22Rv1 (cell line): ENCODE measurements at regions not wholly inside any gene's neighbourhood (a gene's known extent, or its start where the extent isn't known, plus 50 kb on each side); places are given as distances from the start of the nearest gene placed in this dataset.

Source experiments
- H3K27ac ChIP-seq: fragments of 450-650 bp; 2 replicates; pipeline ENCODE4 v1.5.1; 2017
- ZFX ChIP-seq: fragments of 450-650 bp; IDR thresholded peaks from 2 replicates; pipeline ENCODE4 v1.6.1; 2017; ENCODE audit warnings: antibody characterized with exemption, borderline replicate concordance
- TF ChIP-seq, protein P1 (sequence below): fragments of 450-650 bp; IDR thresholded peaks from 2 replicates; pipeline ENCODE4 v1.5.1; 2017; ENCODE audit warnings: mild to moderate bottlenecking

GRCh38 chr2:234329202-234329960, 167.5 kb downstream of the ARL4C start:
- TF ChIP-seq, protein P1, sequence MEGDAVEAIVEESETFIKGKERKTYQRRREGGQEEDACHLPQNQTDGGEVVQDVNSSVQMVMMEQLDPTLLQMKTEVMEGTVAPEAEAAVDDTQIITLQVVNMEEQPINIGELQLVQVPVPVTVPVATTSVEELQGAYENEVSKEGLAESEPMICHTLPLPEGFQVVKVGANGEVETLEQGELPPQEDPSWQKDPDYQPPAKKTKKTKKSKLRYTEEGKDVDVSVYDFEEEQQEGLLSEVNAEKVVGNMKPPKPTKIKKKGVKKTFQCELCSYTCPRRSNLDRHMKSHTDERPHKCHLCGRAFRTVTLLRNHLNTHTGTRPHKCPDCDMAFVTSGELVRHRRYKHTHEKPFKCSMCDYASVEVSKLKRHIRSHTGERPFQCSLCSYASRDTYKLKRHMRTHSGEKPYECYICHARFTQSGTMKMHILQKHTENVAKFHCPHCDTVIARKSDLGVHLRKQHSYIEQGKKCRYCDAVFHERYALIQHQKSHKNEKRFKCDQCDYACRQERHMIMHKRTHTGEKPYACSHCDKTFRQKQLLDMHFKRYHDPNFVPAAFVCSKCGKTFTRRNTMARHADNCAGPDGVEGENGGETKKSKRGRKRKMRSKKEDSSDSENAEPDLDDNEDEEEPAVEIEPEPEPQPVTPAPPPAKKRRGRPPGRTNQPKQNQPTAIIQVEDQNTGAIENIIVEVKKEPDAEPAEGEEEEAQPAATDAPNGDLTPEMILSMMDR, result no peak
- no peak for TF ChIP-seq ZFX
- H3K27ac ChIP-seq, result no peak overlapping the region

- no peak overlapping the region for H3K27ac ChIP-seq
- TF ChIP-seq ZFX, result no peak
- TF ChIP-seq, protein P1, result no peak
These were observed 168.4 kb downstream of the ARL4C start for GRCh38 chr2:234328444-234328990.

GRCh38 chr2:234326694-234327093, 170.2 kb downstream of the ARL4C start:
- no peak overlapping the region for H3K27ac ChIP-seq
- TF ChIP-seq, protein P1, result no peak
- no peak for TF ChIP-seq ZFX

DNA sequence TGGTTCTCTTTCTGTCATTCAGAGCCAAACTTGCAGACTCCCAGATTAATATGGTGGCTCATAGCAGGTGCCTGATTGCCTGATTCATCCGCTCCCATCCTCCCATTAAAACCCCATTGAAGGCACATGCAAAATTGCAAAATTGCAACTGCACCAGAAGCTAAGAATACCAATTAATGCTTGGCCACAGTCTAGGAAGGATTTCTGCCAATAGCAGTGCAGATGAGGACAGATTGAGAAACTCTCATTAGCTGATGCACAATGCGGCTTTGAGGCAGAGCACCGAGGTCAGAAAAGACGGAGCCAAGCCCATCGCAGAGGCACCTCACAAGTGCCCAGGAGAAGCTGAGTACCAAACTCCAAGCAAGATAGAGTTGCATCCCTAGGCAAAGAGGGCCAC, 172.8 kb downstream of the ARL4C start:
- no peak overlapping the region for H3K27ac ChIP-seq
- no peak for TF ChIP-seq ZFX

GRCh38 chr2:234322766-234323465, 174.0 kb downstream of the ARL4C start:
- no peak overlapping the region for H3K27ac ChIP-seq
- no peak for TF ChIP-seq ZFX
- TF ChIP-seq, protein P1, result no peak

- no peak overlapping the region for H3K27ac ChIP-seq
- no peak for TF ChIP-seq ZFX
- TF ChIP-seq, protein P1, result no peak
These were observed 176.8 kb downstream of the ARL4C start for GRCh38 chr2:234320066-234320465.

GRCh38 chr2:234318361-234318760, 178.5 kb downstream of the ARL4C start:
- TF ChIP-seq, protein P1, result no peak
- TF ChIP-seq ZFX, result no peak
- H3K27ac ChIP-seq, result no peak overlapping the region
